ENCODE measurements at regions not wholly inside any gene's neighbourhood (a gene's known extent, or its start where the extent isn't known, plus 50 kb on each side); places are given as distances from the start of the nearest gene placed in this dataset.

- WGBS, 2 experiments (ENCODE audit: insufficient coverage in 1 of 2, insufficient read length in 1 of 2) = 100% methylated on average over 1 of the region's 1 CpG
- Histone ChIP-seq H3K4me3 (ENCODE audit: low read length) (no peak overlapping the region), H3K9me3 (ENCODE audit: control insufficient read depth, low read length) (no peaks in the 10 kb centered on the region), H3K27ac (ENCODE audit: low read depth, low read length) (no peak overlapping the region), H3K36me3 (ENCODE audit: control insufficient read depth, insufficient read depth, low read length) (no peaks in the 10 kb centered on the region), H3K9ac (ENCODE audit: extremely low read depth, low read length, poor library complexity, severe bottlenecking) (no peak overlapping the region), H3K4me1 (ENCODE audit: control insufficient read depth, insufficient read depth, low read length) (no peaks in the 10 kb centered on the region), H3K27me3 (ENCODE audit: control insufficient read depth, insufficient read depth, low read length, poor library complexity, severe bottlenecking) (no peaks in the 10 kb centered on the region)
- DNase-seq = no peak
- Mint-ChIP-seq H3K4me1 (no peaks in the 10 kb centered on the region), H3K27me3 (ENCODE audit: insufficient read depth) (no peaks in the 10 kb centered on the region), H3K27ac (no peak overlapping the region), H3K36me3 (ENCODE audit: low read depth) (no peaks in the 10 kb centered on the region), H3K4me3 (no peak overlapping the region), H3K9me3 (peaks cover under 1% of the 10 kb centered on the region)
- TF ChIP-seq CTCF (conservative IDR thresholded peaks at IDR 0.05) = no peak
Observed at GRCh38 chr9:29945012-29945411, 2371.7 kb upstream of the C9orf72 start.

- TF ChIP-seq CTCF (conservative IDR thresholded peaks at IDR 0.05) = no peak
- 94% methylated on average over 2 of the region's 2 CpGs; no CpG with 5 or more reads in 1 of the 2 experiments for WGBS, 2 experiments (ENCODE audit: insufficient coverage in 1 of 2, insufficient read length in 1 of 2)
- H3K4me3 Mint-ChIP-seq = no peak overlapping the region
- H3K4me1 Mint-ChIP-seq = peaks cover 14% of the 10 kb centered on the region
- H3K9ac ChIP-seq (ENCODE audit: extremely low read depth, low read length, poor library complexity, severe bottlenecking) = no peak overlapping the region
- H3K27me3 Mint-ChIP-seq (ENCODE audit: insufficient read depth) = no peaks in the 10 kb centered on the region
- no peaks in the 10 kb centered on the region for H3K27me3 ChIP-seq (ENCODE audit: control insufficient read depth, insufficient read depth, low read length, poor library complexity, severe bottlenecking)
- H3K4me1 ChIP-seq (ENCODE audit: control insufficient read depth, insufficient read depth, low read length) = no peaks in the 10 kb centered on the region
- H3K9me3 ChIP-seq (ENCODE audit: control insufficient read depth, low read length) = peaks cover 5% of the 10 kb centered on the region
- H3K9me3 Mint-ChIP-seq = peaks cover 7% of the 10 kb centered on the region
- no peak for DNase-seq
- H3K36me3 Mint-ChIP-seq (ENCODE audit: low read depth) = no peaks in the 10 kb centered on the region
- H3K27ac ChIP-seq (ENCODE audit: low read depth, low read length) = no peak overlapping the region
- H3K4me3 ChIP-seq (ENCODE audit: low read length) = no peak overlapping the region
- no peak overlapping the region for H3K27ac Mint-ChIP-seq
- H3K36me3 ChIP-seq (ENCODE audit: control insufficient read depth, insufficient read depth, low read length) = no peaks in the 10 kb centered on the region
Observed at GRCh38 chr9:29958469-29958868, 2385.2 kb upstream of the C9orf72 start.

GRCh38 chr9:29965834-29966233 lies 2392.6 kb upstream of the C9orf72 start:
- no peak for TF ChIP-seq CTCF (conservative IDR thresholded peaks at IDR 0.05)
- WGBS, 2 experiments (ENCODE audit: insufficient coverage in 1 of 2, insufficient read length in 1 of 2) = 74 to 100% methylated on average over 2 to 5 of the region's 6 CpGs
- Histone ChIP-seq H3K36me3 (ENCODE audit: control insufficient read depth, insufficient read depth, low read length) (no peaks in the 10 kb centered on the region), H3K9ac (ENCODE audit: extremely low read depth, low read length, poor library complexity, severe bottlenecking) (no peak overlapping the region), H3K27ac (ENCODE audit: low read depth, low read length) (no peak overlapping the region), H3K27me3 (ENCODE audit: control insufficient read depth, insufficient read depth, low read length, poor library complexity, severe bottlenecking) (no peaks in the 10 kb centered on the region), H3K9me3 (ENCODE audit: control insufficient read depth, low read length) (peaks cover 4% of the 10 kb centered on the region), H3K4me1 (ENCODE audit: control insufficient read depth, insufficient read depth, low read length) (no peaks in the 10 kb centered on the region), H3K4me3 (ENCODE audit: low read length) (no peak overlapping the region)
- Mint-ChIP-seq H3K4me3 (no peak overlapping the region), H3K27me3 (ENCODE audit: insufficient read depth) (no peaks in the 10 kb centered on the region), H3K27ac (no peak overlapping the region), H3K36me3 (ENCODE audit: low read depth) (no peaks in the 10 kb centered on the region), H3K9me3 (peaks cover 2% of the 10 kb centered on the region), H3K4me1 (no peaks in the 10 kb centered on the region)
- DNase-seq = no peak
